GM23248 (cell line): ENCODE measurements at regions not wholly inside any gene's neighbourhood (a gene's known extent, or its start where the extent isn't known, plus 50 kb on each side); places are given as distances from the start of the nearest gene placed in this dataset.

ENCODE experiments used
- EZH2 ChIP-seq: fragments of 200-600 bp; sonication (generic); IDR thresholded peaks from 2 replicates; pipeline ENCODE4 v1.6.1; 2018; ENCODE audit warnings: antibody characterized with exemption, mild to moderate bottlenecking; ENCODE audit not compliant: insufficient read depth, poor library complexity, severe bottlenecking
- EZH2phosphoT487 ChIP-seq: fragments of 200-600 bp; sonication (generic); IDR thresholded peaks from 2 replicates; pipeline ENCODE4 v1.6.1; 2018; ENCODE audit warnings: antibody characterized with exemption, moderate library complexity, mild to moderate bottlenecking, low read depth; ENCODE audit not compliant: insufficient read depth

DNA sequence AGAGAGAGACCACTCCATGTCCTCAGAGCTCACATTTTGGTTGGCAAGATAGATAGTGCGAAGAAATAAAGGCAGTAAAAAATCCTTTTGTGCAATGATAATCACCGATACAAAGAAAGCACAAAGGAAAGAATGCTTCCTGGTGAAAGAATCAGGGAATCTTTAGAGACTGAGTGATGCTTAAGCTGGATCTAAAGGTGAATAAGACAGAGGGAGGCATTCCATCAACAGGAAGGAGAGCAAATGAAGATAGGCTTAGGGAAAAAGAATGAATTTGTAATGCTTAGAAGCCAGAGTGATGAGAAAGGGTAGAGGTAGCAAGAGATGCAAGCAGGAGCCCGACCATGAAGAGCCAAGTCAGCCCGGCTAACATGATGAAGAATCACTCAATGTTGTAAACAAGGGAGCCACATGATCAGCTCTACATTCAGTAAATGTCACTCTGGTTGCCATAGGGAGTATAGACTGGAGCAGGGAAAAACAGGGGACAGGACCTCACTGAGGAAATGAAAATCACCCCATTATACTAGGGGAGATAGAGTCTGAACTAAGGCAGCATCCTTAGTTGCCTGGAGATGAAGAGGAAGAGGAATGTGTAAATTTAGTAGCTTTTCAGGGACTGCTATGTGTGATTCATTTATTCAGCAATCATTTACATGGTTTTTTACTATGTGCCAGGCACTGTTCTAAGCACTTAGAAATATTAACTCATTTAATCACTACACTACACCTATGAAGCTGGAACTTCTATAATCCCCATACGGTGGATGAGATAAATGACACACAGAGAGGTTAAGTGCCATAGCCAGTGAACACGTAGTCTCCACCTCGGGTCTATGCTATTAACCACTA, 402.6 kb upstream of the NFIA start:
- TF ChIP-seq EZH2 (no peak), EZH2phosphoT487 (no peak)
